HEK293T (cell line): ENCODE measurements at regions not wholly inside any gene's neighbourhood (a gene's known extent, or its start where the extent isn't known, plus 50 kb on each side); places are given as distances from the start of the nearest gene placed in this dataset.

Experiments used
- CTCF ChIA-PET: fragments of 350-600 bp; formaldehyde crosslinking; extraction: SDS; loops from one replicate; lab custom pipeline; 2021; ENCODE audit warnings: antibody characterized with exemption, inconsistent platforms; lab: Yijun Ruan, JAX
- POLR2A ChIA-PET: fragments of 350-600 bp; formaldehyde crosslinking; extraction: SDS; loops from one replicate; lab custom pipeline; 2020; ENCODE audit warnings: antibody characterized with exemption, inconsistent platforms; lab: Yijun Ruan, JAX
- DNase-seq: peaks from one replicate; pipeline ENCODE4 v3.0.0; 2012; ENCODE audit warnings: mixed read lengths; ENCODE audit errors: extremely low spot score
- ARNT ChIP-seq: fragments of 450-650 bp; IDR thresholded peaks from 2 replicates; pipeline ENCODE4 v1.6.1; 2017; ENCODE audit warnings: mild to moderate bottlenecking
- BHLHE40 ChIP-seq: fragments of 450-650 bp; IDR thresholded peaks from 2 replicates; pipeline ENCODE4 v1.6.1; 2016; ENCODE audit warnings: mild to moderate bottlenecking, moderate library complexity, borderline replicate concordance
- CTBP1 ChIP-seq: fragments of 450-650 bp; IDR thresholded peaks from 2 replicates; pipeline ENCODE4 v1.6.1; 2016; ENCODE audit warnings: borderline replicate concordance
- ELF4 ChIP-seq: fragments of 450-650 bp; IDR thresholded peaks from 2 replicates; pipeline ENCODE4 v1.6.1; 2017; ENCODE audit warnings: antibody characterized with exemption
- FOXA1 ChIP-seq: fragments of 450-650 bp; IDR thresholded peaks from 2 replicates; pipeline ENCODE4 v1.6.1; 2016; ENCODE audit warnings: mild to moderate bottlenecking
- FOXK2 ChIP-seq: fragments of 450-650 bp; IDR thresholded peaks from 2 replicates; pipeline ENCODE4 v1.6.1; 2016; ENCODE audit warnings: mild to moderate bottlenecking
- FOXM1 ChIP-seq: fragments of 450-650 bp; IDR thresholded peaks from 2 replicates; pipeline ENCODE4 v1.6.1; 2017; ENCODE audit warnings: mild to moderate bottlenecking, borderline replicate concordance
- HDGF ChIP-seq: fragments of 450-650 bp; IDR thresholded peaks from 2 replicates; pipeline ENCODE4 v1.6.1; 2017; ENCODE audit warnings: antibody characterized with exemption, borderline replicate concordance
- L3MBTL2 ChIP-seq: fragments of 450-650 bp; conservative IDR thresholded peaks from 2 replicates; pipeline ENCODE4 v1.6.1; 2016; ENCODE audit warnings: mild to moderate bottlenecking
- LEF1 ChIP-seq: fragments of 450-650 bp; IDR thresholded peaks from 2 replicates; pipeline ENCODE4 v1.6.1; 2017; ENCODE audit warnings: mild to moderate bottlenecking, borderline replicate concordance
- NFRKB ChIP-seq: fragments of 450-650 bp; IDR thresholded peaks from 2 replicates; pipeline ENCODE4 v1.6.1; 2016; ENCODE audit warnings: mild to moderate bottlenecking, moderate library complexity
- SP1 ChIP-seq: fragments of 450-650 bp; IDR thresholded peaks from 2 replicates; pipeline ENCODE4 v1.6.1; 2017
- SUZ12 ChIP-seq: fragments of 450-650 bp; IDR thresholded peaks from 2 replicates; pipeline ENCODE4 v1.6.1; 2016; ENCODE audit warnings: mild to moderate bottlenecking
- TARDBP ChIP-seq: fragments of 450-650 bp; IDR thresholded peaks from 2 replicates; pipeline ENCODE4 v1.6.1; 2016
- ZNF384 ChIP-seq: fragments of 450-650 bp; IDR thresholded peaks from 2 replicates; pipeline ENCODE4 v1.6.1; 2016
- TF ChIP-seq, protein P1 (sequence below): fragments of 450-650 bp; IDR thresholded peaks from 2 replicates; pipeline ENCODE4 v1.6.1; 2016

DNA sequence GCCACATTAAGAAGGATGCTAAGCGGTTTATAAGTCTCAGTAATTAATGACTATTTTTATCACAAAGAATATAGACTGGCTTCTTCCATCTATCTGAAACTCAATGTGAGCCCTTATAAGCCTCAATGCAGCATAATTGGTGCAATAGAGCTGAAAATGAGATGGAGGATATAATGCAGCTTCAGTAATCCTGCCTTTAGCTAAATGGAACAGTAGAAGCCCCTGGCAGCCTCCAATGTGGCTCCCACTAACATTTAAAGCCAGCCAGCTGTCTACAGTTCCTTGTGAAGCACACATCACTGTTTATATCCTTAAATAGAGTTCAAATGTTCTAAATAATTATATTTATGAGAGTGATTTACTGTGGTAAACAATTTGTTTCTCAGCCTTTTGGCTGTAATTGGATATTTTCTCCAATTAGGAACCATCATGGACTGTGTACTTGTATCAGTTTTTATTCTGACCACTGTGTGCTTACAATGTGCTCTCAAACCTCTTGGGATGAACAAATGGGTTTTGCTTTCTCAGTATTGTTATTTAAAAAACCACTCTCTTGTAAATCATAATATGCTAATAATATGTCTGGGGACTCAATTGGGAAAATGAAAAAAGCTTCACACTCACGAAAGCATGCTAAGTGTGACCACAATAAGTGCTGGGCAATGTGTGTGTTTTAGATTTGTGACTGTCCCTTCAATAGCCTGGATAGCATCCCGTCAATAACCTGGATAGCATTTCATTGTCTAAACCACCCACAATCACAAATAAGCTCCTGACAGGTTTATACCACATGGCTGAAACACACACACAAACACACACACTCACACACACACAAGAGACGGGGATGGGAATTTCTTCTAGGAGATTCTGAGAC is 366.6 kb downstream of the GBE1 start:
- TF ChIP-seq HDGF (no peak), SP1 (no peak), L3MBTL2 (no peak), ZNF384 (no peak), NFRKB (no peak), FOXA1 (no peak)
- ChIA-PET CTCF (no interaction called here), POLR2A (no interaction called here)
- no peak for DNase-seq

DNA sequence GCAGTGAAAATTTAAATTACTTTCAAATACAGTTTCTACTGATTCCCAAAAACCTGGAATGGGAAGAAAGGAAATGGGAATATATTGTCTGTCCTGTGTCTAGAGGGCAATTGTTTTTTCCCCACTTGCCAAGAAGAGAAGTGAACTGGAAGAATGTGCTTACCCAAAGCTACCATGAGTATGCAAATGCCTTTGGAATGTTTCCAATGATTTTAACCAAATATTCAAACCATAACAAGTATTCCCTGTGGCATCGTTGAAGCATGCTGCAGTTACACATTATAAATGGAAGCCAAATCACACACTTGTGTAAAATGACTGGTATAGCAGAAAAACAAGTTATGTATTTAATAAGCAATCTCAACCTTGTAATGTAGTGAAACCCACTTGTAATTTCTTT is 368.2 kb downstream of the GBE1 start:
- CTCF ChIA-PET = no interaction called here

DNA sequence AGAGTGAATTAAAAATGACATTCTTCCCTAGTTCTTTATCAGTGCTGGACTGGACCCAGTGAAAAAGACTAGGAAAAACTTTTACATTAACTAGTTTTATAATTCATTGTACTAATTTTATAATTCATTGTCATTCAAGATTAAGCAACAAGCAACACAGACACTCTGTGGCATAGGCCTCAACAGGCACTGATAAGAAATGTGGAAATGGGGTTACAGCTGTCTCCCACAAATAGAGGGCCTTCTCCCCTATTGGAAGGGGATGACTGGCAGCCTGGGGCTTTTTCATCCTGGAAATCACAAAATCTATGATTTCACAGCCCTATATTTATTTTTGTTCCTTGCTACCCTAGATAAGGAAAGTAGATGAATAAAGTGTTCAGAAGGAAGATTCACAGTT is 370.6 kb downstream of the GBE1 start:
- ChIA-PET CTCF (no interaction called here), POLR2A (no interaction called here)
- TF ChIP-seq ZNF384 (no peak), LEF1 (no peak), CTBP1 (no peak), ELF4 (no peak), FOXK2 (no peak), NFRKB (no peak), HDGF (no peak), ARNT (no peak)
- DNase-seq = no peak

More for the DNA sequence above, 368.2 kb downstream of the GBE1 start:
- TF ChIP-seq TARDBP (no peak), BHLHE40 (no peak), ZNF384 (no peak), ELF4 (no peak), LEF1 (no peak), HDGF (no peak), FOXK2 (no peak), FOXM1 (no peak), CTBP1 (no peak), SP1 (no peak), ARNT (no peak), NFRKB (no peak), SUZ12 (no peak)
- TF ChIP-seq, protein P1, sequence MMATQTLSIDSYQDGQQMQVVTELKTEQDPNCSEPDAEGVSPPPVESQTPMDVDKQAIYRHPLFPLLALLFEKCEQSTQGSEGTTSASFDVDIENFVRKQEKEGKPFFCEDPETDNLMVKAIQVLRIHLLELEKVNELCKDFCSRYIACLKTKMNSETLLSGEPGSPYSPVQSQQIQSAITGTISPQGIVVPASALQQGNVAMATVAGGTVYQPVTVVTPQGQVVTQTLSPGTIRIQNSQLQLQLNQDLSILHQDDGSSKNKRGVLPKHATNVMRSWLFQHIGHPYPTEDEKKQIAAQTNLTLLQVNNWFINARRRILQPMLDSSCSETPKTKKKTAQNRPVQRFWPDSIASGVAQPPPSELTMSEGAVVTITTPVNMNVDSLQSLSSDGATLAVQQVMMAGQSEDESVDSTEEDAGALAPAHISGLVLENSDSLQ = no peak
- no peak for DNase-seq
- POLR2A ChIA-PET = no interaction called here

DNA sequence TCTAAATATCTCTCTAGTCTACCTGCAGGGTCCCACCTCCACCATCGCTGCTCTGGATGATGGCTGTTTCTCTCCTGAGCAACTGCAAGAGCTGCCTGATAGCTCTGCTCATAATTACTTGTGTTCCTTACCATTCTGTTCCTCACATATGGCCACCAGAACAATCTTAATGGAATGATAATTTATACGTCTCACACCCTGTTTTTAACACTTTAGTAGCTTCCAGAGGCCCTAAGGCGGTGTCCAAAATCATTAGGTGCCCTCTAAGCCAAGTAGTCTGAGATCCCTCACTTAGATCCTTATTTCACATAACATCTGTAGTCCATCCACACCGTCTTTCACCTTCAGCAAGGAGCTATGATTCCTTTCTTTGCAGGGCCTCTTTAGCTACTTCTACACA is 373.3 kb downstream of the GBE1 start:
- CTCF ChIA-PET = no interaction called here

DNA sequence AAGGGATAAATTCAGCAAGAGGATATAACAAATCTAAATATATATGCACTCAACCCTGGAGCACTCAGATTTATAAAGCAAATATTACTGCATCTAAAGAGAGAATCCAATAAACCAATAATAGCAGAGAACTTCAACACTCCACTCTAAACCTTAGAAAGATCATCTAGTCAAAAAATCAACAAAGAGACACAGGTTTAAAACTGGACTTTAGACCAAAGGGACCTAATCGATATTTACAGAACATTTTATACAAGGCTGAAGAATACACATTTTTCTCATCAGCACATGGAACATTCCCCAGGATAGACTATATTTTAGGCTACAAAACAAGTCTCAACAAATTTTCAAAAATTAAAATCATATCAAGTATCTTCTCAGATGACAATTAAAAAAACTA is 379.0 kb downstream of the GBE1 start:
- POLR2A ChIA-PET = no interaction called here
- no peak for TF ChIP-seq BHLHE40
- TF ChIP-seq NFRKB = no peak
- TF ChIP-seq FOXA1 = no peak
- TF ChIP-seq SP1 = no peak
- no peak for DNase-seq
- CTCF ChIA-PET = no interaction called here

More for the DNA sequence above, 373.3 kb downstream of the GBE1 start:
- no peak for TF ChIP-seq FOXM1
- no peak for TF ChIP-seq SUZ12
- no peak for TF ChIP-seq SP1
- no peak for TF ChIP-seq CTBP1
- no peak for TF ChIP-seq NFRKB
- TF ChIP-seq L3MBTL2 = no peak
- TF ChIP-seq ARNT = no peak
- no peak for TF ChIP-seq ELF4
- TF ChIP-seq ZNF384 = no peak
- no peak for TF ChIP-seq FOXA1
- no peak for TF ChIP-seq LEF1
- no peak for DNase-seq
- POLR2A ChIA-PET = no interaction called here

DNA sequence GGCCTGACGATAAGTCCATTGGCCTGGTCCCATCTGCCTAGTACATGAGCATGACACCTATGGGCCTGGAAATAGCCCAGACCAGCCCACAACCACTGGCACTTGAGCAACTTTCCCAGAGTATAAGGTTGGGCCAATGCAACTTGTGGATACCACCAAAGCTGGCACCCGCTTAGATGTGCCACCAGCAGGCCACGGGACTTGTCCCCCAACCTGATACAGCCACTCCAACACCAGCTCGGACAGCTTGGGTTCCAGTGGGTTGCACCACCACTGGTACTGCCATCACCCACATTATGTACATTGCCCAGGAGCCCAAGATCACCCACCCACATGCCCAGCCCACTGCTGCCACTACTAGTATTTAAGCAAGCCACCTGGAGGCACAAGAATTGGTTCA is 381.2 kb downstream of the GBE1 start:
- no peak for TF ChIP-seq SP1
- no peak for TF ChIP-seq TARDBP
- TF ChIP-seq, protein P1 = no peak
- TF ChIP-seq FOXA1 = no peak
- no peak for TF ChIP-seq CTBP1
- TF ChIP-seq HDGF = no peak
- TF ChIP-seq LEF1 = no peak
- TF ChIP-seq NFRKB = no peak
- no peak for TF ChIP-seq ARNT
- TF ChIP-seq FOXK2 = no peak
- CTCF ChIA-PET = no interaction called here
- no peak for DNase-seq
- POLR2A ChIA-PET = no interaction called here

DNA sequence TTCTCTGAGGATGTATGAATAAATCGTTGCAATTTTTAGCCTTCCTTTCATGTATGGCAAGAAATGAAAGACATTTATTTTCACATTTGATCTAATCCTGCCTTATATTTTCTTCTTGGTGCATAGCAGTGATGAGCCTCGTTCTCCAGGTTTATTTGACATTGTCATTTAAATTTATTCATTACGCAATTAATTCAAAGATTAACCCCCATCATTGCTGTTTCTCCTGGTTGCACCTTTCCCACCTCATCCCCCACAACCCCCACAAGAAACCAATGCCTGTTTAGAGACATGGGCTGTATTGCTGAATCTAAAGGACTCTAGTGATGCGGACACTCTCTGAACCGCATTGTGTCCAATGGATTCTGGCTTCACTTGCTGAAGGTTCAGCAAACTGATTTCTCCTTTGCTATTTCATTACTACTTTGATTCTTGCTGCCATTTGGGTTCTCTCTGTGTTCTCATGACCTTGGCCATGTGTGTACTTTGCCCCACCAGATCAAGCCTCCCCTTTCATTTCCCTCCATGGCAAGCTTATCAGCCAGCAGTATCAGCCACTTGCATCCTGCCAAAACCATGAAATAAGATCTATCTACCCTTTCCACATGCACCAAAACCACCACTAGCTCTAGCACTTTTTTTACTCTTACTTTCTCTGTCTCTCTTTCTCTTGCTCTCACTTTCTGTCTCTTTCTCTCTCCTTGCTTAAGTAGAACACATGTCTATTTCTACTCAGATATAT is 382.7 kb downstream of the GBE1 start:
- no peak for TF ChIP-seq ARNT
- no peak for TF ChIP-seq TARDBP
- no peak for DNase-seq
- ChIA-PET CTCF (no interaction called here), POLR2A (no interaction called here)
